ENCODE measurements at regions not wholly inside any gene's neighbourhood (a gene's known extent, or its start where the extent isn't known, plus 50 kb on each side); places are given as distances from the start of the nearest gene placed in this dataset.

- Histone ChIP-seq H3K36me3 (no peaks in the 10 kb centered on the region), H3K4me1 (peaks cover 0 to 3% (median 0%) of the 10 kb centered on the region in 12 donors), H3K9me3 (no peaks in the 10 kb centered on the region), H3K27ac (no peak overlapping the region), H3K27me3 (no peaks in the 10 kb centered on the region), H3K4me3 (peak overlapping the region in 2 of 12 donors; percentile 10 to 32)
- ATAC-seq, result no peak
- 51 to 67% (median 59%) methylated on average over 10 of the region's 10 CpGs for WGBS, 4 donors
- TF ChIP-seq, protein P1, sequence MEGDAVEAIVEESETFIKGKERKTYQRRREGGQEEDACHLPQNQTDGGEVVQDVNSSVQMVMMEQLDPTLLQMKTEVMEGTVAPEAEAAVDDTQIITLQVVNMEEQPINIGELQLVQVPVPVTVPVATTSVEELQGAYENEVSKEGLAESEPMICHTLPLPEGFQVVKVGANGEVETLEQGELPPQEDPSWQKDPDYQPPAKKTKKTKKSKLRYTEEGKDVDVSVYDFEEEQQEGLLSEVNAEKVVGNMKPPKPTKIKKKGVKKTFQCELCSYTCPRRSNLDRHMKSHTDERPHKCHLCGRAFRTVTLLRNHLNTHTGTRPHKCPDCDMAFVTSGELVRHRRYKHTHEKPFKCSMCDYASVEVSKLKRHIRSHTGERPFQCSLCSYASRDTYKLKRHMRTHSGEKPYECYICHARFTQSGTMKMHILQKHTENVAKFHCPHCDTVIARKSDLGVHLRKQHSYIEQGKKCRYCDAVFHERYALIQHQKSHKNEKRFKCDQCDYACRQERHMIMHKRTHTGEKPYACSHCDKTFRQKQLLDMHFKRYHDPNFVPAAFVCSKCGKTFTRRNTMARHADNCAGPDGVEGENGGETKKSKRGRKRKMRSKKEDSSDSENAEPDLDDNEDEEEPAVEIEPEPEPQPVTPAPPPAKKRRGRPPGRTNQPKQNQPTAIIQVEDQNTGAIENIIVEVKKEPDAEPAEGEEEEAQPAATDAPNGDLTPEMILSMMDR (IDR thresholded peaks at IDR 0.05), result no peak
- TF ChIP-seq POLR2A (IDR thresholded peaks at IDR 0.05), result no peak
- no peak for DNase-seq
- intact Hi-C loops (cut with DNase I), result no loop called here
Measured at GRCh38 chr1:82161700-82162141, 361.0 kb downstream of the ADGRL2 start.

- H3K4me1 ChIP-seq, result peaks cover 0 to 3% (median 0%) of the 10 kb centered on the region in 12 donors
- no peaks in the 10 kb centered on the region for H3K9me3 ChIP-seq
- DNase-seq, result no peak
- intact Hi-C loops (cut with DNase I), result no loop called here
- no peak for TF ChIP-seq POLR2A (IDR thresholded peaks at IDR 0.05)
- TF ChIP-seq, protein P1 (IDR thresholded peaks at IDR 0.05), result no peak
- H3K36me3 ChIP-seq, result no peaks in the 10 kb centered on the region
- no peaks in the 10 kb centered on the region for H3K27me3 ChIP-seq
- 91 to 94% (median 92%) methylated on average over 3 of the region's 3 CpGs for WGBS, 4 donors
- H3K4me3 ChIP-seq, result no peak overlapping the region
- no peak for ATAC-seq
- H3K27ac ChIP-seq, result no peak overlapping the region
Measured at GRCh38 chr1:82160903-82161302, 360.2 kb downstream of the ADGRL2 start.

- intact Hi-C loops (cut with DNase I), result no loop called here
- no peak for ATAC-seq
- no peaks in the 10 kb centered on the region for H3K36me3 ChIP-seq
Measured at GRCh38 chr1:82160036-82160435, 359.3 kb downstream of the ADGRL2 start.

DNA sequence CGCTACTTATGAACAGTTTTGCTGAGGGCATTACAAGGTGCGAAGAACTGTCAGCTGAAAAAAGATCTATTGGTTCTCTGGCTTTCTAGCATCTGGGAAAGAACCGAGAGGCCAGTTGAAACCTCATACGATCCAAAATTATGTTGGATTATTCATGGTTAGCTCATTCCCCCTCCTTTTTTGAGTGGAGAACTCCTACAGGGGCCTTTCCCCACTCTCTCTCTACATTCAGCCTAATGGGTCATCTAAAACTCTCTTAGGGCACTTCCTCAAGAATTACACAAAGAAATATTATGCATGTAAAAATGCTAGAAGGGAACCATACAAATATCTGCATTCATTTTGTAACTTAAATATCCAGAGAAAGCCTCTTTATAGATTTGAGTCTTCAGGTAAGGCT lies 358.2 kb downstream of the ADGRL2 start:
- Histone ChIP-seq H3K27ac (no peak overlapping the region), H3K4me1 (peaks cover 0 to 3% (median 0%) of the 10 kb centered on the region in 12 donors), H3K27me3 (no peaks in the 10 kb centered on the region), H3K4me3 (no peak overlapping the region), H3K36me3 (no peaks in the 10 kb centered on the region), H3K9me3 (no peaks in the 10 kb centered on the region)
- TF ChIP-seq, protein P1 (IDR thresholded peaks at IDR 0.05), result no peak
- TF ChIP-seq POLR2A (IDR thresholded peaks at IDR 0.05), result no peak
- no peak for ATAC-seq
- 90 to 97% (median 96%) methylated on average over 4 of the region's 4 CpGs for WGBS, 4 donors
- no peak for DNase-seq
- intact Hi-C loops (cut with DNase I), result no loop called here

More at GRCh38 chr1:82160036-82160435, 359.3 kb downstream of the ADGRL2 start:
- Histone ChIP-seq H3K27ac (no peak overlapping the region), H3K4me3 (no peak overlapping the region), H3K27me3 (no peaks in the 10 kb centered on the region), H3K9me3 (no peaks in the 10 kb centered on the region), H3K4me1 (peaks cover 0 to 3% (median 0%) of the 10 kb centered on the region in 12 donors)
- TF ChIP-seq, protein P1 (IDR thresholded peaks at IDR 0.05), result no peak
- no peak for TF ChIP-seq POLR2A (IDR thresholded peaks at IDR 0.05)
- DNase-seq, result no peak
- WGBS, 4 donors, result 86 to 95% (median 88%) methylated on average over 5 of the region's 5 CpGs
